HG03442 (cell line): ENCODE measurements at regions not wholly inside any gene's neighbourhood (a gene's known extent, or its start where the extent isn't known, plus 50 kb on each side); places are given as distances from the start of the nearest gene placed in this dataset.
"Not testable (repeated sequence)": the region's sequence is repeated elsewhere in the genome, so short reads cannot be mapped to it uniquely, and the experiment has no call there.

ENCODE experiments used
- ATAC-seq: cut with Tn5 transposase; IDR thresholded peaks from one replicate; pipeline ENCODE4 v1.9.1; 2021; ENCODE audit warnings: mild to moderate bottlenecking, moderate library complexity; ENCODE audit not compliant: unreplicated experiment

GRCh38 chr12:97711392-97711791 is 248.8 kb downstream of the RMST start:
- no peak for ATAC-seq

- ATAC-seq = no peak
These were observed 250.7 kb downstream of the RMST start for GRCh38 chr12:97713270-97713669.

GRCh38 chr12:97714107-97714563 is 251.5 kb downstream of the RMST start:
- ATAC-seq = no peak

- ATAC-seq = no peak
These were observed 253.8 kb downstream of the RMST start for GRCh38 chr12:97716356-97716755.

DNA sequence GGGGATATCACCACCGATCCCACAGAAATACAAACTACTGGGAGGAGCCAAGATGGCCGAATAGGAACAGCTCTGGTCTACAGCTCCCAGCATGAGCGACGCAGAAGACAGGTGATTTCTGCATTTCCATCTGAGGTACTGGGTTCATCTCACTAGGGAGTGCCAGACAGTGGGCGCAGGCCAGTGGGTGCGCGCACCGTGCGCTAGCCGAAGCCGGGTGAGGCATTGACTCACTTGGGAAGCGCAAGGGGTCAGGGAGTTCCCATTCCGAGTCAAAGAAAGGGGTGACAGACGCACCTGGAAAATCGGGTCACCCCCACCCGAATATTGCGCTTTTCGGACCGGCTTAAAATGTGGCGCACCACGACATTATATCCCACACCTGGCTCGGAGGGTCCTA is 261.2 kb downstream of the RMST start:
- ATAC-seq = not testable (repeated sequence)

DNA sequence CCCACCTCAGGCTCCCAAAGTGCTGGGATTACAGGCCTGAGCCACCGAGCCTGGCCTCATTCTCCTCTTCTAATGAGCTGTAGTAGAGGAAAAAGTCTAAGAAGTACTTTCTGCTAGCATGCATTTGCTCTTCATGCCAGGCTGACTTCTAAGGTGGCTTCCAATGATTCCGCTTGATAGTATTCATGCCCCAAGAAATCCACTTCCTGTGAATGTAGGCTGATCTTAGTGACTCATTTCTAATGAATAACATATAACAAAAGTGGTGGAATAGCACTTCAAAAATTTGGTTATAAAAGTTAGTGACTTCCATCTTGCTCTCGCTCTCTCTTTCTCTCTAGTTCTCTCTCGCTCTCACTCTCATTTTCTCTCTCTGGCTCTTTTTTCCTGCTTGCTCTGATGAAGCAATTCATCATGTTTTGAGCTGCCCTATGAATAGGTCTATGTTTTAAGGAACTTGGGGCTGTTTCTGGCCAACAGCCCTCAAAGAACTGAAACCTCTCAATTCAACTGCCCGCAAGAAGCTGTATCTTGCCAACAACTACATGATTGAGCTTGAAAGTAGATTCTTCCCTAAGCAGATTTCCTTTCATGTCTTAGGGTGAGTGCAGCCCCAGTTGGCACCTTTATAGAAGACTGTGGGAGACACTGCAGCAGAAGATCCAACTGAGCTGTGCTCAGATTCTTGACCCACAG is 282.9 kb downstream of the RMST start:
- no peak for ATAC-seq

- no peak for ATAC-seq
These were observed 285.7 kb downstream of the RMST start for GRCh38 chr12:97748298-97748697.

DNA sequence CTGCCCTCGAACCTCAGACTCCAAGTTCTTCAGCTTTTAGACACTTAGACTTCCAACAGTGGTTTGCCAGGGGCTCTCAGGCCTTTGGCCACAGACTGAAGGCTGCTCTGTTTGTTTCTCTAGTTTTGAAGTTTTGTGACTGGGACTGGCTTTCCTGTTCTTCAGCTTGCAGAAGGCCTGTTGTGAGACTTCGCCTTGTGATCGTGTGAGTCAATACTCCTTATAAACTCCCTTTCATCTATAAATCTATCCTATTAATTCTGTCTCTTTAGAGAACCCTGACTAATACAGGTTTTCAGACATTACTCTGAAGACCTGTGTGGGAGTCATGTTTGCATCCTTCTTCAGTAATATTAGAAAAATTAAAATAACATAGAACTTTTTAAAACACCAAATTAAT is 289.1 kb downstream of the RMST start:
- no peak for ATAC-seq

GRCh38 chr12:97752129-97752528 is 289.5 kb downstream of the RMST start:
- no peak for ATAC-seq

DNA sequence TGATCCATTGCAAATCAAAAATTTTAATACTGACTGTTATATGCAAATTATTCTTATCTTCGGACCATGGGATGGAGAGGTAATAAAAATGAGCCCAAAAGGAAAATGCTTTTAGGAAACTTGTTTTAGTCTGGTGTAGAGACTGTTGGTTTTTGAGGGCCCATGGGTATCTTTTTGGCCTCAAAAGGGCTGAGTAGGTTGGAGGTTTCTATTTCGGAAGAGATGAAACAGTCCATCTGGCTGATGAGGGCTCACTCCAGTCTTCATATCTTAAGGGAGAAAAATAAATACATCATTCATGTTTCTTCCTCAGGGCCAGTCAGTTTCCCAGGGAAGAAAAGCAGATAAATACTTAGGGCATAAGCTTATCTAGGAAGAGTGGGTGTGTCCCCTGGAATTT is 290.7 kb downstream of the RMST start:
- no peak for ATAC-seq

- no peak for ATAC-seq
These were observed 291.7 kb downstream of the RMST start for GRCh38 chr12:97754306-97754705.

GRCh38 chr12:97756066-97756666 is 293.6 kb downstream of the RMST start:
- no peak for ATAC-seq

GRCh38 chr12:97756741-97757140 is 294.1 kb downstream of the RMST start:
- no peak for ATAC-seq

DNA sequence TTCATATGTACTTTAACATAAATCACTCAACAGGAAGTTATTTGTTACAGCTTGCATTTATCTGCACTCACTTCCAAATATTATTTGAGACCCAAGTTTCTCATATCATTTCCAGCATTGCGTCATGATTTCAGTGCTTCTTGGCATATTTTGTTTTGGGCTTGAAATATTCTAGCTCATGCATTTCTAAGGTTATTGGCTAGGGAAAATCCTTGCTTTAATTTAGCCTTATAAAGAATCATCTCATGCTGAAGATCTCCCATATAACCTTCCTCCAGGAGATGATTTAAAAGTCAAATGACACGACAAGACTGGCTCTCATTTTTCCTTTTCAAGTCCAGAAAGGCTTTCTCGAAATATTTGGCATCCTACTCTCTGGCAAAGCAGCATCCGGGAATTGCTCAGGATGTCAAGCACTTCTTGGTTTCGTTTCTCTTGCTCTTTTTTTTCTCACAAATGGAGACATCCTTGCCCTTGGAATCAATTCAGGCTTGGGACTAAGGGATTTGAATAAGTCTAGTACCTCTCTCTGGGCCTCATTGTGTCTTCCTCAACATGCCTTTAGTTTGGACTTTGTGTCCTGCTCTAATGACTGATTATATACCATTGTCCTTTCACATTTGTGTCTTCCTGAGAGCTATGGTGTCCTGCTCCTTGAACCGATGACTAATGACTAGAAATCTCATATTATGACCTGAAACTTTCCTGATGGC is 295.0 kb downstream of the RMST start:
- no peak for ATAC-seq

- ATAC-seq = no peak
These were observed 295.5 kb downstream of the RMST start for GRCh38 chr12:97758194-97758501.

DNA sequence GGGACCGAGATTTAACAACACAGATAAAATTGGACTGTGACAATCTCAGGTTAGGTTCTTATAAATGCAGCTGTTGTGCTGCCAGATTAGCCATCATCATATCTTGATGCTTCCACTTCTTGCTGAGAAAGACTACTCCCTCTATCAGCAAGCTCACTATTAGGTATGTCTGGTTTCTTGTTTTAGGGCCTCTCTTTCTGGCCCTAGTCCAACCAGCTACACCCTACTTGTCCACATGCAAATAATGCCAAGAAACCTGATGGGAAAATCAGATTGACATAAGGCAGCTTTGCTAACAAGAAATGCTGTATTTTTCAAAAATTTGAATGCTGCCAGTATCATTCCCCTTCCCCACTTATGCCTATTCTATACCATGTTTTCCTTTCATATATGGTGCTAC is 296.0 kb downstream of the RMST start:
- no peak for ATAC-seq

DNA sequence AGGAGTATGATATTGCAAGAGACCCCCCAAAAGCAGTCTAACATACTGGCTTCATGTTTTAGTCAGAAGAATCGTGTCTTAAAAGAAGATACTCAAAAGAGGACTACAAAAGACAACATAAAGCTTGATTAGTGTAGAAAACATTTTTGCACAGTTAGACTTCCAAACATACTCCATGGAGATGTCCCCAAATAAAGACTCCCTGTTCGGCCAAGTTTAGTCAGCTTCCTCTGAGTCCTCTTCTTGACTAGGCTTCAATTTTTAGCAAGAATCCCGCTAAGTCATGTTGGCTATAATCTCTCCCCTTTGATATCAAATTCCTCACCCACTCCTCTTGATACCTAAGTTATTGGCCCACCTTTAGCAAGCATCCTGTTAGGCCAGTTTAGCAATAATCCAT is 298.0 kb downstream of the RMST start:
- no peak for ATAC-seq

DNA sequence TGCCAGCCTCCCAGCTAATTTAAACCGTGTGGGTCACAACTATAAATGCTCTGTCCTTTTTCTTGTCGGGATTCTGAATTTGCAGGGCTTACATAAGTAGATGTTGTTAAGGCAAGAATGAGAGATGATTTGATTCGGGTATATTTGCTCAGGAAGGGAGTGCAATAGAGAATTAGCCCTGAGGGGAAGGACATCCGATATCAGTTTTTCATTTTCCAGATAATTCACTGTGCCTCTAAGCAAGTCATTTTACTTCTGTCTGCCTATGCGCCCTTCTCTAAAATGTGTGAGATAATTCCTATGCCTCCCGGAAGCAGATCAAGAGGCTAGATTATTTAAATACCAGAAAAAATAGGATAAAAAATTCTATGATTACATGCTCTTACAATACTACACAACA is 300.5 kb downstream of the RMST start:
- ATAC-seq = no peak

- ATAC-seq = no peak
These were observed 302.1 kb downstream of the RMST start for GRCh38 chr12:97764700-97765099.

DNA sequence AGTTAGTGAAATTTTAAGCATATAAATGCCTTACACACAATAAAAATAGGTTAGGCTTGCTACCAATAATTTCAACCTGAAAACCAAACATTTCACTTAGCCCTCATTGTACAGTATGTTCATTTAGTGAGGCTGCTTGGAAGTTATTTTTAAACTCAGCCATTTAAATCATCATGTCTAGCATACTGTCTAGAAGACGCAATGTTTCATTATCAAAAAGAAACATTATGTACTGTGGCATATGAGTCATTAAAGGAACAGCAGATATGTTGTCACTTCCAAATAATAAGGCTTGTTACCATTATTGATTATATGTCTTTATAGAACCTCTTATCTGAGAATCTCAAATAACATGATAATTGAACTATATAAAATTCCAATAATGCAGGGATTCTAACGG is 304.7 kb downstream of the RMST start:
- ATAC-seq = no peak

- ATAC-seq = no peak
These were observed 315.5 kb downstream of the RMST start for GRCh38 chr12:97778111-97778510.

- ATAC-seq = no peak
These were observed 318.7 kb downstream of the RMST start for GRCh38 chr12:97781342-97781741.
